ENCODE measurements at regions not wholly inside any gene's neighbourhood (a gene's known extent, or its start where the extent isn't known, plus 50 kb on each side); places are given as distances from the start of the nearest gene placed in this dataset.

DNA sequence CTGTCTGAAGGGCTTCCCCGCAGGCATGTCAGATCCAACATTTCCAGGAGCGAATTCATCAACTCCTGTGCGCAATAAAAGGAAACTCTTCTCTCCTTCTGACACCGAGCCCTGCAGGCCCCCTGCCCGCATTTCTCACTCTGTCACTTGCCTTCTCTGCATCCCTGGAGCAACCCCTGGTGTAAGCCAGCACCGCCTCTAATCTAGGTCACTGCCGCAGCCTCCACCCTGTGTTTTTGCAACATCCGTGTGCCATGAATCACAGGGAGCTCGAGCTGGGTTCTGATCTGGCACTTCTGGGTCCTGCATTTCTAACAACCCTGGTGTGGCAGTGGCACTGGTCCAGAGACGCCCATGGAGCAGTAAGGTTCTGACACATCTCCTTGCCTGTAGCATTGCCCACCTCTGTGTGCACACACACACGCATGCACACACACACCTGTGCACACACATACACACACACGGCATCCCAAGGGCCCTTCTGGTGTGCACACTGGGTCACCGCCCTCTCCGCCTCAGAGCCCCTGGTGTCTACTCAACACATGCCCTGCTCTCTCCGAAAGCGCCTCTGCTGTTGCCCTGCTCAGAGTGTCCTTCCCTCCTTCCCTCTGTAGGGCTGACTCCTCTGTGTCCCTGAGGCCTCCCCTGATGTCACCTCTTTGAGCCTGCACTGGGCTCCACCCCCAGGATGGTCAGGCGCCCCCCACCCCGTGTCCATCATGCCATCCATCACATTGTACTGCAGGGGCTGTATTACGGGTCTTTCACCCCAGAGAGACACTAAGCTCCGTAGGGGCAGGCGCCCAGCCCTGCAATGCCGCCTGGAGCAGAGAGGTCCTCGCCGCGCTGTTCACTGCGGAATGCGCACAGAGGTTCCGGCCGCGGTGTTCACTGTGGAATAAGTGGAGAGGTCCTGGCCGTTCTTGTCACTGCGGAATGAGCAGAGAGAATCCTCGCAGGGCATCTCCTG lies 111.4 kb upstream of the SFSWAP start:
- H2BK12ac ChIP-seq (ENCODE audit: low read depth, low read length): 0 out of 2 replicates have a peak overlapping the region, but pooled peaks have one; percentile 29
- H2AK5ac ChIP-seq (ENCODE audit: low read depth, low read length): no peak overlapping the region
- no peak overlapping the region for H2BK5ac ChIP-seq (ENCODE audit: low read depth, low read length)
- no peak overlapping the region for H3K4me3 ChIP-seq (ENCODE audit: extremely low read depth in 1 of 4, insufficient read depth in 2 of 4, low read depth in 3 of 4, low read length in 4 of 4)
- no peak overlapping the region for H4K91ac ChIP-seq (replicated peaks; ENCODE audit: insufficient read length, low read length)
- H4K20me1 ChIP-seq (replicated peaks in 1 of 2; ENCODE audit: control insufficient read depth in 1 of 2, insufficient read depth in 2 of 2, low read length in 2 of 2): no peaks in the 10 kb centered on the region
- WGBS, 2 experiments (ENCODE audit: extremely low coverage in 1 of 2, insufficient coverage in 1 of 2, insufficient read length in 1 of 2, insufficient replicate concordance in 2 of 2, low coverage in 1 of 2, low lambda C conversion rate in 2 of 2, missing lambda C conversion rate in 1 of 2): 90% methylated on average over 32 of the region's 33 CpGs; no CpG with 5 or more reads in 1 of the 2 experiments
- ChIA-PET CTCF (ENCODE audit: partially characterized antibody) (interaction anchor here (0.6 to 1.4 kb wide), 4 partner anchors 10 to 174 kb away, joined by 3 to 5 read pairs (median 3); no protein-coding TSS in a partner anchor), POLR2A (ENCODE audit: partially characterized antibody) (no interaction called here)
- H3K4ac ChIP-seq (replicated peaks; ENCODE audit: insufficient read length, low read depth, low read length): no peak overlapping the region
- H3K56ac ChIP-seq (replicated peaks; ENCODE audit: insufficient read length, low read depth, low read length): no peak overlapping the region
- H3K4me2 ChIP-seq (ENCODE audit: insufficient read depth in 1 of 2, low read depth in 2 of 2, low read length in 2 of 2): no peak overlapping the region
- no peak overlapping the region for H4K8ac ChIP-seq (ENCODE audit: extremely low read depth, insufficient read depth, low read length)
- H3K14ac ChIP-seq (ENCODE audit: insufficient read length): no peak overlapping the region
- H3K27me3 ChIP-seq (replicated peaks in 1 of 4; ENCODE audit: control insufficient read depth in 3 of 4, extremely low read depth in 1 of 4, insufficient read depth in 3 of 4, low read length in 3 of 4): no peaks in the 10 kb centered on the region
- H3K27ac ChIP-seq (ENCODE audit: low read depth, low read length): no peak overlapping the region
- no peak overlapping the region for H4K5ac ChIP-seq (ENCODE audit: insufficient read length, low read depth, low read length)
- H3K9ac ChIP-seq (replicated peaks in 1 of 4; ENCODE audit: extremely low read depth in 1 of 4, low read depth in 3 of 4, low read length in 3 of 4): no peak overlapping the region
- DNase-seq (ENCODE audit: low read depth in 1 of 2, low spot score in 2 of 2) (no peak), FAIRE-seq (no peak)
- H2BK120ac ChIP-seq (replicated peaks; ENCODE audit: low read depth, low read length): no peak overlapping the region
- no peaks in the 10 kb centered on the region for H3K79me1 ChIP-seq (ENCODE audit: low read depth, low read length)
- H3K23me2 ChIP-seq (ENCODE audit: low read depth, low read length): no peaks in the 10 kb centered on the region
- no peak overlapping the region; the same call in 1 of the 2 replicates for H3K18ac ChIP-seq (ENCODE audit: extremely low read depth, low read length)
- H3K4me1 ChIP-seq (replicated peaks in 1 of 4; ENCODE audit: control insufficient read depth in 3 of 4, insufficient read depth in 4 of 4, low read length in 3 of 4): 0 out of 7 replicates have a peak, but pooled peaks cover 0 to 2% (median 0%) of the 10 kb centered on the region in 4 experiments
- H3K23ac ChIP-seq (ENCODE audit: insufficient read length): no peak overlapping the region
- H3K36me3 ChIP-seq (ENCODE audit: control insufficient read depth in 2 of 4, insufficient read depth in 4 of 4, low read length in 3 of 4): no peaks in the 10 kb centered on the region
- H3K79me2 ChIP-seq (ENCODE audit: control insufficient read depth in 1 of 2, insufficient read depth in 2 of 2, low read length in 2 of 2): no peaks in the 10 kb centered on the region
- H2BK15ac ChIP-seq (ENCODE audit: low read length): no peak overlapping the region
- no peaks in the 10 kb centered on the region for H3K9me3 ChIP-seq (ENCODE audit: insufficient read depth in 2 of 2, low read depth in 1 of 2, low read length in 1 of 2)
- no peak overlapping the region for H2BK20ac ChIP-seq (ENCODE audit: low read length)
- H2AFZ ChIP-seq (ENCODE audit: low read length): no peak overlapping the region
- TF ChIP-seq BCL11A (IDR thresholded peaks at IDR 0.05; ENCODE audit: low read depth in 2 of 2, low read length in 2 of 2): no peak
- no peak for TF ChIP-seq EGR1 (IDR thresholded peaks at IDR 0.05; ENCODE audit: borderline replicate concordance, low read depth, low read length)
- TF ChIP-seq SAP30 (IDR thresholded peaks at IDR 0.05; ENCODE audit: insufficient read depth, insufficient replicate concordance, low read length): no peak
- TF ChIP-seq POLR2A (IDR thresholded peaks at IDR 0.05; ENCODE audit: control extremely low read depth in 1 of 2, low read depth in 2 of 2, low read length in 2 of 2): no peak
- no peak for TF ChIP-seq NANOG (IDR thresholded peaks at IDR 0.05; ENCODE audit: insufficient read depth, low read depth, low read length, poor library complexity, severe bottlenecking)
- no peak for TF ChIP-seq TBP (IDR thresholded peaks at IDR 0.05; ENCODE audit: low read depth, low read length)
- TF ChIP-seq SP1 (IDR thresholded peaks at IDR 0.05; ENCODE audit: low read depth, low read length): no peak
- TF ChIP-seq, protein P1, sequence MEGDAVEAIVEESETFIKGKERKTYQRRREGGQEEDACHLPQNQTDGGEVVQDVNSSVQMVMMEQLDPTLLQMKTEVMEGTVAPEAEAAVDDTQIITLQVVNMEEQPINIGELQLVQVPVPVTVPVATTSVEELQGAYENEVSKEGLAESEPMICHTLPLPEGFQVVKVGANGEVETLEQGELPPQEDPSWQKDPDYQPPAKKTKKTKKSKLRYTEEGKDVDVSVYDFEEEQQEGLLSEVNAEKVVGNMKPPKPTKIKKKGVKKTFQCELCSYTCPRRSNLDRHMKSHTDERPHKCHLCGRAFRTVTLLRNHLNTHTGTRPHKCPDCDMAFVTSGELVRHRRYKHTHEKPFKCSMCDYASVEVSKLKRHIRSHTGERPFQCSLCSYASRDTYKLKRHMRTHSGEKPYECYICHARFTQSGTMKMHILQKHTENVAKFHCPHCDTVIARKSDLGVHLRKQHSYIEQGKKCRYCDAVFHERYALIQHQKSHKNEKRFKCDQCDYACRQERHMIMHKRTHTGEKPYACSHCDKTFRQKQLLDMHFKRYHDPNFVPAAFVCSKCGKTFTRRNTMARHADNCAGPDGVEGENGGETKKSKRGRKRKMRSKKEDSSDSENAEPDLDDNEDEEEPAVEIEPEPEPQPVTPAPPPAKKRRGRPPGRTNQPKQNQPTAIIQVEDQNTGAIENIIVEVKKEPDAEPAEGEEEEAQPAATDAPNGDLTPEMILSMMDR (IDR thresholded peaks at IDR 0.05; ENCODE audit: control extremely low read depth in 1 of 3, insufficient read depth in 1 of 3, low read depth in 1 of 3, low read length in 3 of 3): no peak
- TF ChIP-seq EP300 (IDR thresholded peaks at IDR 0.05; ENCODE audit: borderline replicate concordance in 1 of 2, low read depth in 2 of 2, low read length in 2 of 2): no peak

Measured in H1 (cell line).